ENCODE measurements at regions not wholly inside any gene's neighbourhood (a gene's known extent, or its start where the extent isn't known, plus 50 kb on each side); places are given as distances from the start of the nearest gene placed in this dataset.

- H3K4me1 ChIP-seq (ENCODE audit: insufficient read depth, low read length, poor library complexity, severe bottlenecking), result no peaks in the 10 kb centered on the region
- H3K79me2 ChIP-seq (ENCODE audit: insufficient read depth, low read depth, low read length), result no peaks in the 10 kb centered on the region
- no peak overlapping the region for H3K27ac ChIP-seq (ENCODE audit: low read depth, low read length, poor library complexity, severe bottlenecking)
- no peaks in the 10 kb centered on the region for H3K36me3 ChIP-seq (ENCODE audit: insufficient read depth, low read length)
- H3K9me2 ChIP-seq (ENCODE audit: insufficient read depth, low read length), result no peaks in the 10 kb centered on the region
- intact Hi-C loops (cut with micrococcal nuclease; ENCODE audit: unreplicated experiment), result no loop called here
- H4K20me1 ChIP-seq (ENCODE audit: insufficient read depth, low read length), result no peaks in the 10 kb centered on the region
- H3K9me3 ChIP-seq (ENCODE audit: low read length), result no peaks in the 10 kb centered on the region
- ChIA-PET POLR2A (no interaction called here), CTCF (ENCODE audit: unreplicated experiment) (no interaction called here)
- no TSS peak for BruUV-seq (replicated peaks)
- H2AFZ ChIP-seq (ENCODE audit: low read length), result no peak overlapping the region
- H3K4me3 ChIP-seq (ENCODE audit: low read depth, low read length, poor library complexity, severe bottlenecking), result no peak overlapping the region
- no peak overlapping the region for H3K4me2 ChIP-seq (ENCODE audit: low read length)
- TF ChIP-seq EZH2phosphoT487 (IDR thresholded peaks at IDR 0.05; ENCODE audit: borderline replicate concordance, low read depth, low read length) (no peak), CTCF (conservative IDR thresholded peaks at IDR 0.05; ENCODE audit: low read length) (no peak)
- DNase-seq (ENCODE audit: low spot score), result no peak
Observed at GRCh38 chr12:3961591-3961990, 88.4 kb upstream of the PARP11 start.

GRCh38 chr12:3959799-3960560 is 86.8 kb upstream of the PARP11 start:
- ChIA-PET POLR2A (interaction anchor here (0.5 kb wide), 1 partner anchor 988 kb away, joined by 4 read pairs; no protein-coding TSS in a partner anchor), CTCF (ENCODE audit: unreplicated experiment) (no interaction called here)
- Histone ChIP-seq H3K4me2 (ENCODE audit: low read length) (no peak overlapping the region), H3K9me3 (ENCODE audit: low read length) (no peaks in the 10 kb centered on the region), H3K27ac (ENCODE audit: low read depth, low read length, poor library complexity, severe bottlenecking) (no peak overlapping the region), H2AFZ (ENCODE audit: low read length) (no peak overlapping the region), H3K36me3 (ENCODE audit: insufficient read depth, low read length) (no peaks in the 10 kb centered on the region), H4K20me1 (ENCODE audit: insufficient read depth, low read length) (no peaks in the 10 kb centered on the region), H3K4me1 (ENCODE audit: insufficient read depth, low read length, poor library complexity, severe bottlenecking) (no peaks in the 10 kb centered on the region), H3K4me3 (ENCODE audit: low read depth, low read length, poor library complexity, severe bottlenecking) (no peak overlapping the region), H3K9me2 (ENCODE audit: insufficient read depth, low read length) (no peaks in the 10 kb centered on the region), H3K79me2 (ENCODE audit: insufficient read depth, low read depth, low read length) (no peaks in the 10 kb centered on the region)
- intact Hi-C loops (cut with micrococcal nuclease; ENCODE audit: unreplicated experiment), result no loop called here
- no TSS peak for BruUV-seq (replicated peaks)
- no peak for TF ChIP-seq EZH2phosphoT487 (IDR thresholded peaks at IDR 0.05; ENCODE audit: borderline replicate concordance, low read depth, low read length)
- no peak for TF ChIP-seq CTCF (conservative IDR thresholded peaks at IDR 0.05; ENCODE audit: low read length)
- DNase-seq (ENCODE audit: low spot score), result no peak

DNA sequence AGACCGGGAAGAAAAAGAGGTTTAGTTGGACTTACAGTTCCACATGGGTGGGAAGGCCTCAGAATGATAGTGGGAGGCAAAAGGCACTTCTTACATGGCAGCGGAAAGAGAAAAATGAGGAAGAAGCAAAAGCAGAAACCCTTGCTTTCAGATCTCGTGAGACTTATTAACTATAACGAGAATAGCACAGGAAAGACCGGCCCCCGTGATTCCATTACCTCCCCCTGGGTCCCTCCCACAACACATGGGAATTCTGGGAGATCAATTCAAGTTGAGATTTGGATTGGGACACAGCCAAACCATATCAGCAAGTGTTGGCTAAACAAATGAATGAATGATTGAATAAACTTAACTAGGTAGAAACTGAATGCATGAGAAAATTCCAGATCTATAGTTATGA is 85.3 kb upstream of the PARP11 start:
- no TSS peak for BruUV-seq (replicated peaks)
- Histone ChIP-seq H3K4me2 (ENCODE audit: low read length) (no peak overlapping the region), H3K36me3 (ENCODE audit: insufficient read depth, low read length) (no peaks in the 10 kb centered on the region), H4K20me1 (ENCODE audit: insufficient read depth, low read length) (no peaks in the 10 kb centered on the region), H3K9me3 (ENCODE audit: low read length) (no peaks in the 10 kb centered on the region), H2AFZ (ENCODE audit: low read length) (no peak overlapping the region), H3K27ac (ENCODE audit: low read depth, low read length, poor library complexity, severe bottlenecking) (no peak overlapping the region), H3K4me3 (ENCODE audit: low read depth, low read length, poor library complexity, severe bottlenecking) (no peak overlapping the region), H3K79me2 (ENCODE audit: insufficient read depth, low read depth, low read length) (no peaks in the 10 kb centered on the region), H3K9me2 (ENCODE audit: insufficient read depth, low read length) (no peaks in the 10 kb centered on the region), H3K4me1 (ENCODE audit: insufficient read depth, low read length, poor library complexity, severe bottlenecking) (no peaks in the 10 kb centered on the region)
- no peak for TF ChIP-seq CTCF (conservative IDR thresholded peaks at IDR 0.05; ENCODE audit: low read length)
- TF ChIP-seq EZH2phosphoT487 (IDR thresholded peaks at IDR 0.05; ENCODE audit: borderline replicate concordance, low read depth, low read length), result no peak
- ChIA-PET CTCF (ENCODE audit: unreplicated experiment) (no interaction called here), POLR2A (no interaction called here)
- DNase-seq (ENCODE audit: low spot score), result no peak
- intact Hi-C loops (cut with micrococcal nuclease; ENCODE audit: unreplicated experiment), result no loop called here
